Tibial nerve (tissue), 4 donors: ENCODE measurements at regions not wholly inside any gene's neighbourhood (a gene's known extent, or its start where the extent isn't known, plus 50 kb on each side); places are given as distances from the start of the nearest gene placed in this dataset.

ENCODE experiments used
- DNase-seq, 2 donors: peaks; one replicate each; pipeline ENCODE4 v3.0.0-alpha.2; 2019; ENCODE audit warnings: low spot score in 2 of 2
- H3K27ac ChIP-seq, 4 donors: fragments of 200-600 bp; sonication (generic) in 3 of 4; one replicate each; pipeline ENCODE4 v1.5.1; 2017 to 2019; ENCODE audit warnings: mild to moderate bottlenecking in 1 of 4
- H3K27me3 ChIP-seq, 2 donors: fragments of 200-600 bp; sonication (generic) in 1 of 2; one replicate each; pipeline versions ENCODE4 v1.5.1 to v1.6.0; 2017 to 2019
- H3K36me3 ChIP-seq, 3 donors: fragments of 200-600 bp; sonication (generic); one replicate each; pipeline ENCODE4 v1.5.1; 2018 to 2019
- H3K4me1 ChIP-seq, 4 donors: fragments of 200-600 bp; sonication (generic) in 3 of 4; one replicate each; pipeline ENCODE4 v1.5.1; 2017 to 2019
- H3K4me3 ChIP-seq, 4 donors: fragments of 200-600 bp; sonication (generic) in 3 of 4; one replicate each; pipeline ENCODE4 v1.5.1; 2017 to 2019; ENCODE audit warnings: mild to moderate bottlenecking in 1 of 4, moderate library complexity in 1 of 4
- H3K9me3 ChIP-seq, 4 donors: fragments of 200-600 bp; sonication (generic) in 3 of 4; one replicate each; pipeline ENCODE4 v1.5.1; 2017 to 2019
- CTCF ChIP-seq, 5 experiments: fragments of 200-600 bp in 3 of 5; fragments of 450-650 bp in 2 of 5; sonication (generic) in 3 of 5; IDR thresholded peaks; one replicate each; pipeline ENCODE4 v1.5.1; 2016 to 2019; ENCODE audit warnings: antibody characterized with exemption in 5 of 5, mild to moderate bottlenecking in 3 of 5, moderate library complexity in 2 of 5
- EP300 ChIP-seq, 2 donors: sonication (generic); formaldehyde crosslinking; IDR thresholded peaks; one replicate each; pipeline ENCODE4 v1.6.1; 2017; ENCODE audit warnings: antibody characterized with exemption in 2 of 2, mild to moderate bottlenecking in 1 of 2
- POLR2A ChIP-seq, 2 donors: fragments of 450-650 bp; IDR thresholded peaks; one replicate each; pipeline ENCODE4 v1.6.1; 2017; ENCODE audit warnings: antibody characterized with exemption in 2 of 2, mild to moderate bottlenecking in 2 of 2, moderate library complexity in 2 of 2
- WGBS, 2 donors: methylation state at CpG; one replicate each; pipeline ENCODE4 v1.1.5; 2018; 5-methylcytosine and 5-hydroxymethylcytosine counted together

DNA sequence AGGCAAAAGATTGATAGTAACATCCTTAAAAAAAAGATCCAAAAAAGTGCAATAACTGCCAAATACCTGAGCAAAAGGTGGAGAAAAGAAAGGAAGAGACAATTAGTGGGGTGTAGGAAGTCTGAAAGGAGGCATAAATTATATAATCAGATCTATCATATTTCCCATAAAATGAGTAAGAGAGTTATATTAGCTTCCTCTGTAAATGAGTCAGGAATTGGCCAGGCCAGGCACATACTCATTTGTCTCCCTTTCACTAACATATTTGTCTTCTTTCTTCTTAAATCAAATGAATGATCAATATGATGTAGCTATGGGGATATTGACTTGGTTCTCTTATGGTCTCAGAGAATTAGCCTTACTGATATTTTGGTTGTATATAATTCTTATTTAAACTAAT is 292.3 kb upstream of the CADM2 start:
- Histone ChIP-seq H3K9me3 (no peaks in the 10 kb centered on the region), H3K27ac (no peak overlapping the region), H3K27me3 (no peaks in the 10 kb centered on the region), H3K4me3 (no peak overlapping the region), H3K36me3 (no peaks in the 10 kb centered on the region), H3K4me1 (no peaks in the 10 kb centered on the region)
- DNase-seq, result no peak
- no peak for TF ChIP-seq CTCF (IDR thresholded peaks at IDR 0.05)
- TF ChIP-seq POLR2A (IDR thresholded peaks at IDR 0.05), result no peak
- no peak for TF ChIP-seq EP300 (IDR thresholded peaks at IDR 0.05)

- Histone ChIP-seq H3K4me3 (no peak overlapping the region), H3K27me3 (no peaks in the 10 kb centered on the region), H3K4me1 (no peaks in the 10 kb centered on the region), H3K27ac (no peak overlapping the region), H3K36me3 (no peaks in the 10 kb centered on the region), H3K9me3 (no peaks in the 10 kb centered on the region)
- DNase-seq, result no peak
- TF ChIP-seq EP300 (IDR thresholded peaks at IDR 0.05) (no peak), CTCF (IDR thresholded peaks at IDR 0.05) (no peak), POLR2A (IDR thresholded peaks at IDR 0.05) (no peak)
Observed at GRCh38 chr3:84679211-84679610, 279.6 kb upstream of the CADM2 start.

GRCh38 chr3:84680700-84681099 is 278.1 kb upstream of the CADM2 start:
- no peaks in the 10 kb centered on the region for H3K4me1 ChIP-seq
- no peak for TF ChIP-seq POLR2A (IDR thresholded peaks at IDR 0.05)
- no peak for TF ChIP-seq EP300 (IDR thresholded peaks at IDR 0.05)
- no peak for TF ChIP-seq CTCF (IDR thresholded peaks at IDR 0.05)
- no peaks in the 10 kb centered on the region for H3K9me3 ChIP-seq
- H3K27me3 ChIP-seq, result no peaks in the 10 kb centered on the region
- H3K36me3 ChIP-seq, result no peaks in the 10 kb centered on the region
- H3K27ac ChIP-seq, result no peak overlapping the region
- no peak overlapping the region for H3K4me3 ChIP-seq
- no peak for DNase-seq

- 42 to 58% methylated on average over 2 of the region's 2 CpGs for WGBS, 2 donors
- no peak overlapping the region for H3K4me3 ChIP-seq
- no peaks in the 10 kb centered on the region for H3K27me3 ChIP-seq
- no peak overlapping the region for H3K27ac ChIP-seq
- TF ChIP-seq POLR2A (IDR thresholded peaks at IDR 0.05) (no peak), EP300 (IDR thresholded peaks at IDR 0.05) (no peak), CTCF (IDR thresholded peaks at IDR 0.05) (no peak)
- H3K4me1 ChIP-seq, result no peaks in the 10 kb centered on the region
- no peaks in the 10 kb centered on the region for H3K9me3 ChIP-seq
- no peaks in the 10 kb centered on the region for H3K36me3 ChIP-seq
- no peak for DNase-seq
Observed at GRCh38 chr3:84683493-84683892, 275.3 kb upstream of the CADM2 start.

DNA sequence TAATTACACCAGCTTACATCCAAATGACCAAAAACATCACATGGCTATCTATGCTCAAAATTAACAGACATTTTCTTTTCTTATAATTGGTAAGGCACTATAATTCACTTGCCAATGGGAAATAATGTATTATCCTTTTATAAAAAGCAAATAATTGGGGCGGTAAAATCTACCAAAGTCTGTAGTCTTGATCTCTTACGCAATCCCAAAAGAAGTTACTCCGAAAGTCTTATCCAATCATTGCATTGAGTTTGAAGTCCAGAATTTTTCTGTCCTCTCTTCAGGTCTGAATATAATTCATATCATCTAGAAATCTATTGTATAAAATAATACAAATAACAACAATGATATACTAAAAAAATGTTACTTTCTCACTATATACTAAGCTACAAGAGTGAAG is 273.3 kb upstream of the CADM2 start:
- no peak for TF ChIP-seq CTCF (IDR thresholded peaks at IDR 0.05)
- TF ChIP-seq EP300 (IDR thresholded peaks at IDR 0.05), result no peak
- no peak for TF ChIP-seq POLR2A (IDR thresholded peaks at IDR 0.05)
- WGBS, 2 donors, result 79 to 94% methylated on average over 3 of the region's 3 CpGs

More for the DNA sequence above, 273.3 kb upstream of the CADM2 start:
- H3K4me3 ChIP-seq, result no peak overlapping the region
- H3K4me1 ChIP-seq, result no peaks in the 10 kb centered on the region
- H3K9me3 ChIP-seq, result no peaks in the 10 kb centered on the region
- H3K27ac ChIP-seq, result no peak overlapping the region
- no peaks in the 10 kb centered on the region for H3K36me3 ChIP-seq
- no peak for DNase-seq
- no peaks in the 10 kb centered on the region for H3K27me3 ChIP-seq
